IMR-90 (cell line): ENCODE measurements at regions not wholly inside any gene's neighbourhood (a gene's known extent, or its start where the extent isn't known, plus 50 kb on each side); places are given as distances from the start of the nearest gene placed in this dataset.
A peak's percentile ranks its signal among the peaks of the same experiment; 100 is the strongest.
"Not testable (repeated sequence)": the region's sequence is repeated elsewhere in the genome, so short reads cannot be mapped to it uniquely, and the experiment has no call there.

Source experiments
- ATAC-seq: fragments of 200-7000 bp; cut with Tn5 transposase; 2 replicates; pipeline ENCODE4 v1.9.1; 2020; ENCODE audit warnings: low read depth, mild to moderate bottlenecking, moderate library complexity
- BruUV-seq: library from RNA; stranded (reverse); fragments of 400-500 nt; replicated peaks from 2 replicates; lab custom pipeline; 2021; lab: Mats Ljungman, UMichigan
- CTCF ChIA-PET: fragments of 300-600 bp; formaldehyde crosslinking; extraction: SDS; loops from one replicate; lab custom pipeline; 2021; ENCODE audit warnings: antibody characterized with exemption; lab: Yijun Ruan, JAX
- POLR2A ChIA-PET: fragments of 300-600 bp; sonication (Branson Sonifier 250); formaldehyde crosslinking; loops from one replicate; lab custom pipeline; 2022; ENCODE audit warnings: antibody characterized with exemption; ENCODE audit not compliant: unreplicated experiment; lab: Charles Lee
- DNase-seq: peaks from one replicate; pipeline ENCODE4 v3.0.0; 2013
- H2AFZ ChIP-seq: replicated peaks from 2 replicates; pipeline ENCODE3; 2013; ENCODE audit warnings: low read length, mild to moderate bottlenecking; ENCODE audit not compliant: poor library complexity
- H2AK5ac ChIP-seq: 2 replicates; pipeline ENCODE4 v1.6.1; 2013; ENCODE audit warnings: low read depth, low read length, inconsistent platforms
- H2AK9ac ChIP-seq: replicated peaks from 2 replicates; pipeline ENCODE3; 2013; ENCODE audit warnings: mild to moderate bottlenecking, low read depth, low read length, moderate library complexity; ENCODE audit not compliant: poor library complexity
- H2BK120ac ChIP-seq: 2 replicates; pipeline ENCODE4 v1.6.1; 2013; ENCODE audit warnings: low read depth, low read length, inconsistent platforms
- H2BK15ac ChIP-seq: 3 replicates; pipeline ENCODE4 v1.6.1; 2013; ENCODE audit warnings: low read depth, low read length, inconsistent platforms
- H2BK20ac ChIP-seq: 2 replicates; pipeline ENCODE4 v1.6.1; 2013; ENCODE audit warnings: low read depth, mild to moderate bottlenecking, inconsistent platforms, low read length, moderate library complexity
- H2BK5ac ChIP-seq: 2 replicates; pipeline ENCODE4 v1.6.1; 2013; ENCODE audit warnings: mild to moderate bottlenecking, low read depth, low read length, inconsistent platforms; ENCODE audit not compliant: poor library complexity, severe bottlenecking
- H3K14ac ChIP-seq: replicated peaks from 2 replicates; pipeline ENCODE4 v1.6.1; 2013; ENCODE audit warnings: low read depth, low read length, inconsistent platforms
- H3K18ac ChIP-seq: 2 replicates; pipeline ENCODE4 v1.6.1; 2013; ENCODE audit warnings: low read depth, low read length, control low read depth
- H3K23ac ChIP-seq: 2 replicates; pipeline ENCODE4 v1.6.1; 2013; ENCODE audit warnings: low read depth, low read length, inconsistent platforms
- H3K27ac ChIP-seq: 2 replicates; pipeline ENCODE4 v1.5.1; 2013; ENCODE audit warnings: mild to moderate bottlenecking, control low read depth, low read length; ENCODE audit not compliant: insufficient read depth
- H3K27me3 ChIP-seq: 2 replicates; pipeline ENCODE4 v1.6.1; 2013; ENCODE audit warnings: low read length; ENCODE audit not compliant: control insufficient read depth, insufficient read depth
- H3K36me3 ChIP-seq: 2 replicates; pipeline ENCODE4 v1.6.1; 2013; ENCODE audit warnings: low read length, mixed read lengths; ENCODE audit not compliant: control insufficient read depth, insufficient read depth
- H3K4ac ChIP-seq: 2 replicates; pipeline ENCODE4 v1.6.1; 2013; ENCODE audit warnings: low read depth, low read length, inconsistent platforms
- H3K4me1 ChIP-seq: 2 replicates; pipeline ENCODE4 v1.6.1; 2013; ENCODE audit warnings: low read length, mixed read lengths; ENCODE audit not compliant: control insufficient read depth, insufficient read depth
- H3K4me2 ChIP-seq: 2 replicates; pipeline ENCODE4 v1.6.1; 2013; ENCODE audit warnings: low read depth, mild to moderate bottlenecking, control low read depth, low read length, moderate library complexity
- H3K4me3 ChIP-seq: 2 replicates; pipeline ENCODE4 v1.5.1; 2013; ENCODE audit warnings: low read depth, mild to moderate bottlenecking, control low read depth, low read length, moderate library complexity; ENCODE audit not compliant: insufficient read depth
- H3K56ac ChIP-seq: 2 replicates; pipeline ENCODE4 v1.6.1; 2013; ENCODE audit warnings: low read length, inconsistent platforms; ENCODE audit not compliant: insufficient read depth; ENCODE audit errors: extremely low read depth
- H3K79me1 ChIP-seq, 2 experiments: 2 replicates each; pipeline ENCODE4 v1.6.1; 2013; ENCODE audit warnings: low read length in 2 of 2, inconsistent platforms in 1 of 2, low read depth in 1 of 2
- H3K9ac ChIP-seq: 2 replicates; pipeline ENCODE4 v1.6.1; 2013; ENCODE audit warnings: low read depth, low read length, control low read depth
- H3K9me1 ChIP-seq: 2 replicates; pipeline ENCODE4 v1.6.1; 2013; ENCODE audit warnings: low read length, inconsistent platforms; ENCODE audit not compliant: insufficient read depth
- H3K9me3 ChIP-seq: 2 replicates; pipeline ENCODE4 v1.6.1; 2013; ENCODE audit warnings: low read length; ENCODE audit not compliant: control insufficient read depth, insufficient read depth
- H4K20me1 ChIP-seq: 2 replicates; pipeline ENCODE4 v1.6.1; 2013; ENCODE audit warnings: low read length, inconsistent platforms; ENCODE audit not compliant: insufficient read depth
- H4K5ac ChIP-seq: 2 replicates; pipeline ENCODE4 v1.6.1; 2013; ENCODE audit warnings: mild to moderate bottlenecking, low read depth, low read length, control low read depth
- H4K8ac ChIP-seq, 2 experiments: 2 replicates each; pipeline ENCODE4 v1.6.1; 2013; ENCODE audit warnings: low read depth in 2 of 2, low read length in 2 of 2, control low read depth in 1 of 2, inconsistent platforms in 1 of 2
- H4K91ac ChIP-seq: 2 replicates; pipeline ENCODE4 v1.6.1; 2013; ENCODE audit warnings: low read depth, low read length, inconsistent platforms; ENCODE audit not compliant: insufficient read depth
- CTCF ChIP-seq: conservative IDR thresholded peaks from 2 replicates; pipeline ENCODE4 v1.5.1; 2012; ENCODE audit warnings: mild to moderate bottlenecking, low read depth, low read length, improper control_type of control experiment
- RAD21 ChIP-seq: IDR thresholded peaks from 2 replicates; pipeline ENCODE4 v1.6.1; 2012; ENCODE audit warnings: low read length, improper control_type of control experiment
- WGBS, 2 experiments: methylation state at CpG; one replicate each; pipeline versions ENCODE4 v1.1.5 to v1.1.7; 2013; ENCODE audit warnings: missing lambda C conversion rate in 2 of 2; ENCODE audit not compliant: insufficient read length in 1 of 2; ENCODE audit errors: extremely low coverage in 2 of 2; 5-methylcytosine and 5-hydroxymethylcytosine counted together
- dilution Hi-C: fragments of 300-500 bp; cut with HindIII; formaldehyde crosslinking; loops from one replicate; pipeline ENCODE4 v1.14.3; 2018; ENCODE audit warnings: low sequenced_read_pairs; ENCODE audit not compliant: unreplicated experiment
- in situ Hi-C: fragments of 300-500 bp; cut with MboI; formaldehyde crosslinking; loops from 3 replicates; pipeline ENCODE4 v1.14.3; 2019; ENCODE audit warnings: low sequenced_read_pairs, inconsistent platforms, mixed read lengths
- intact Hi-C: fragments of 100-400 bp; cut with micrococcal nuclease; formaldehyde crosslinking; loops from 2 replicates; pipeline ENCODE4 v1.10.0; 2022

GRCh38 chr4:1548827-1549637 lies 135.1 kb downstream of the FAM53A start:
- H4K8ac ChIP-seq, H2AK9ac ChIP-seq, H3K36me3 ChIP-seq, H3K18ac ChIP-seq, H3K9ac ChIP-seq, H2BK20ac ChIP-seq, H3K14ac ChIP-seq, H3K9me3 ChIP-seq, H3K27ac ChIP-seq, in situ Hi-C loops, dilution Hi-C loops, H2AFZ ChIP-seq, H3K56ac ChIP-seq, H3K9me1 ChIP-seq, BruUV-seq, H2BK120ac ChIP-seq, H4K91ac ChIP-seq, H3K4ac ChIP-seq, H3K4me1 ChIP-seq, H2BK5ac ChIP-seq, H2BK15ac ChIP-seq, H4K5ac ChIP-seq, H3K79me1 ChIP-seq, H3K4me3 ChIP-seq, POLR2A ChIA-PET, H4K20me1 ChIP-seq, H2AK5ac ChIP-seq, H3K23ac ChIP-seq: not testable (repeated sequence)
- intact Hi-C loops = loop anchor here (2.0 kb wide), 1 partner anchor 192 kb away; no protein-coding TSS in a partner anchor
- TF ChIP-seq RAD21 (peak; percentile 41), CTCF (peak; percentile 61)
- ATAC-seq (peak; percentile 100), DNase-seq (peak; percentile 4)
- peaks cover 15% of the 10 kb centered on the region; the same call in 1 of the 2 replicates for H3K27me3 ChIP-seq
- CTCF ChIA-PET = interaction anchor here (1.5 kb wide), 1 partner anchor 19 kb away, joined by 6 read pairs; no protein-coding TSS in a partner anchor
- 0% methylated on average over 6 of the region's 33 CpGs; no CpG with 5 or more reads in 1 of the 2 experiments for WGBS, 2 experiments
- peak overlapping the region; percentile 71; the same call in 1 of the 2 replicates for H3K4me2 ChIP-seq
